Omental fat pad (tissue), 3 donors: ENCODE measurements at regions not wholly inside any gene's neighbourhood (a gene's known extent, or its start where the extent isn't known, plus 50 kb on each side); places are given as distances from the start of the nearest gene placed in this dataset.

Experiments used
- ATAC-seq: fragments of 150-250 bp; one replicate; pipeline ENCODE4 v1.9.1; 2016; ENCODE audit warnings: mild to moderate bottlenecking, moderate library complexity; ENCODE audit not compliant: low FRiP score
- DNase-seq: peaks from one replicate; pipeline ENCODE4 v3.0.0-alpha.2; 2019; ENCODE audit warnings: low spot score
- TF ChIP-seq, protein P1 (sequence below), 3 donors: fragments of 450-650 bp; IDR thresholded peaks; one replicate each; pipeline ENCODE4 v1.5.1; 2016 to 2017; ENCODE audit warnings: antibody characterized with exemption in 3 of 3, mild to moderate bottlenecking in 3 of 3, moderate library complexity in 2 of 3

DNA sequence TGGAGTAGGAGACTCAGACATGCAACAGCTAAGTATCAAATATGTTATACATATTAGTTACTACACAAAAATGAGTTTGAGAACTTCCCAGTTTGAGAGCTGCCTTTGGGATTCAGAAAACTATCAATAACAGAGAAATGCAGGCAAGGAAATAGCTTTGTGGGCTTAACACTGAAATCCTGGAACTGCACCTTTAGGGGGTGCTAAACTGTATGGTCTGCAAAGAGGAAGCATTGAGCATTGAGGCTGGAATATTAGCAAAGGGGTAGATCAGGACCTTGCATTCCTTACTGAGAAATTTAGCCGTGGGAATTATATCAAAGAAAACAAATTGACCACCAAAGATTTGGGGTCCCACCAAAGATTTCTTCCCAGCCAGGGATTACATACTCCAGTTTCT is 580.0 kb downstream of the ZNF385D start:
- DNase-seq (no peak), ATAC-seq (no peak)
- TF ChIP-seq, protein P1, sequence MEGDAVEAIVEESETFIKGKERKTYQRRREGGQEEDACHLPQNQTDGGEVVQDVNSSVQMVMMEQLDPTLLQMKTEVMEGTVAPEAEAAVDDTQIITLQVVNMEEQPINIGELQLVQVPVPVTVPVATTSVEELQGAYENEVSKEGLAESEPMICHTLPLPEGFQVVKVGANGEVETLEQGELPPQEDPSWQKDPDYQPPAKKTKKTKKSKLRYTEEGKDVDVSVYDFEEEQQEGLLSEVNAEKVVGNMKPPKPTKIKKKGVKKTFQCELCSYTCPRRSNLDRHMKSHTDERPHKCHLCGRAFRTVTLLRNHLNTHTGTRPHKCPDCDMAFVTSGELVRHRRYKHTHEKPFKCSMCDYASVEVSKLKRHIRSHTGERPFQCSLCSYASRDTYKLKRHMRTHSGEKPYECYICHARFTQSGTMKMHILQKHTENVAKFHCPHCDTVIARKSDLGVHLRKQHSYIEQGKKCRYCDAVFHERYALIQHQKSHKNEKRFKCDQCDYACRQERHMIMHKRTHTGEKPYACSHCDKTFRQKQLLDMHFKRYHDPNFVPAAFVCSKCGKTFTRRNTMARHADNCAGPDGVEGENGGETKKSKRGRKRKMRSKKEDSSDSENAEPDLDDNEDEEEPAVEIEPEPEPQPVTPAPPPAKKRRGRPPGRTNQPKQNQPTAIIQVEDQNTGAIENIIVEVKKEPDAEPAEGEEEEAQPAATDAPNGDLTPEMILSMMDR (IDR thresholded peaks at IDR 0.05): no peak

GRCh38 chr3:21169948-21170347 is 581.1 kb downstream of the ZNF385D start:
- TF ChIP-seq, protein P1 (IDR thresholded peaks at IDR 0.05): no peak
- ATAC-seq: no peak
- no peak for DNase-seq

- DNase-seq (no peak), ATAC-seq (no peak)
- TF ChIP-seq, protein P1 (IDR thresholded peaks at IDR 0.05): no peak
Measured at GRCh38 chr3:21168471-21168870, 582.5 kb downstream of the ZNF385D start.

GRCh38 chr3:21163956-21164355 is 587.1 kb downstream of the ZNF385D start:
- TF ChIP-seq, protein P1 (IDR thresholded peaks at IDR 0.05): no peak
- no peak for ATAC-seq
- no peak for DNase-seq

DNA sequence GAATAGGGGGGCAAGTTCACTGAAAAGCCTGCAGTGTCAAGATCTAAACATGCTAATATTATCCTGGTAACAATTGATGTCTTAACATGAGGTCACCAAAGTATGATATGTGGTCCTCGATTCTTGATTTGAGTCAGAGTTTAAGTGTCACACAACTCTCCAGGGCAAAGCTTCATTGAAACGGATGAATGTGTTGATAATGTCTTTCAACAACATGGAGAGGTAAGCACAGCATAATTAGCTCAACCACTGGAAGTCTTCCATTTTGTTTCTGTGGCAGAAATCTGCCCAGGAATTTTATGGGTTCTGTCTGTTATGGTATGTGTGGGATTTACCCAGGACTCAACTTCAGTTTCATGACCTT is 591.5 kb downstream of the ZNF385D start:
- DNase-seq: no peak
- TF ChIP-seq, protein P1 (IDR thresholded peaks at IDR 0.05): no peak
- no peak for ATAC-seq

DNA sequence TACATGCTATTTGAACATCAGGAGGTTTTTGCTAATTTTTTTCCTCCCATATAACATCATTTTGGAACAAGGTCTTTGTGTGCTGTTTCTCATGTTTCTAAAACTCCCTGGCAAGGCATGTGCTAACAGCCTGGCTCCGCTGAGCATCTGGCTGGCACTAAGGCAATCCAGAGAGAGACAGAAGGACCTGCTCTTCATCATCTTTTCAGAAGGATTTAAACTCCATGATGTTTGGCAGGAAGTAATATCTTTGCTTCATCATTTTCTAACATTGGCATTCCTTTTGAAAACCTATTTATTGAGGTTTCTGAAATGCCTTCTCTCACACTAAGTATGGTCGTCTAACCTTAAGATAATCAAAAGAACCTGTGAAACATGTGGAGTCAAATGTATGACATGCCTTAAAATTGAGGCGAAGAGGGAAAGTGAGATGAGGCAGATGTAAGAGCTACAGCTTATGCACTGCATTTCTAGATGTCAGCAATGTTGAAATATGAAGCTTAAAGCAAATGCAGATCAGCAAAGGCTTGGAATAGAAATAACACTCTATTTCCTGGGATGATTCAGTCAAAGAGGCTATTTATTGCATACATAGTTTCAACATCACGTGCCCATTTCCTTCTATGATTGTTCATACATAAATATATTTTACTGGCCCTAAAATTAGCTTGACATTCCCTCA is 592.0 kb downstream of the ZNF385D start:
- DNase-seq (no peak), ATAC-seq (no peak)
- TF ChIP-seq, protein P1 (IDR thresholded peaks at IDR 0.05): no peak

DNA sequence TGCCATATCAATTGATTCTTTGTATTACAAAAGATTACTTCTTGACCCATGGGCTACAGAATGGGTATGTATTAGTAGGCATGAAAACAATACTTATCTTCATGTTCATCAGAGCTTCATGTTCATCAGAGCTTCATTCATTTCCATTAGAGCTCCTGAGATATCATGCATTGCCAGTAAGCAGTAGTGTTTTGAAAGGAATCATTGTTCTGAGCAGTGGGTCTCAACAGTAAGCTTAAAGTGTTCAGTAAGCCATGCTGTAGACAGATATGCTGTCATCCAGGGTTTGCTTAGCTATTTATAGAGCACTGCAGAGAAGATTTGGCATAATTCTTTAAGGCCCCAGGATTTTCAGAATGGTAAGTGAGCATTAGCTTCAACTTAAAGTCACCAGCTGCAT is 596.1 kb downstream of the ZNF385D start:
- ATAC-seq: no peak
- no peak for DNase-seq
- TF ChIP-seq, protein P1 (IDR thresholded peaks at IDR 0.05): no peak
